HCT116 (cell line): ENCODE measurements at regions not wholly inside any gene's neighbourhood (a gene's known extent, or its start where the extent isn't known, plus 50 kb on each side); places are given as distances from the start of the nearest gene placed in this dataset.

Experiments used
- ATAC-seq: fragments of 200-7000 bp; cut with Tn5 transposase; 2 replicates; pipeline ENCODE4 v1.9.1; 2020; ENCODE audit warnings: mild to moderate bottlenecking, moderate library complexity
- BruUV-seq: library from RNA; stranded (reverse); fragments of 400-500 nt; replicated peaks from 2 replicates; lab custom pipeline; 2021; lab: Mats Ljungman, UMichigan
- CTCF ChIA-PET: fragments of 300-600 bp; sonication (Branson Sonifier 250); formaldehyde crosslinking; loops from one replicate; lab custom pipeline; 2021; ENCODE audit warnings: antibody characterized with exemption; lab: Charles Lee
- POLR2A ChIA-PET: fragments of 300-600, 350-600 bp; sonication (Branson Sonifier 250); formaldehyde crosslinking; loops from one replicate; lab custom pipeline; 2021; ENCODE audit warnings: antibody characterized with exemption; lab: Charles Lee
- RAD21 ChIA-PET, 2 experiments: fragments of 300-600 bp; sonication (Branson Sonifier 250); formaldehyde crosslinking; loops; one replicate each; lab custom pipeline; 2023; ENCODE audit warnings: low total read pairs in 2 of 2; ENCODE audit not compliant: uncharacterized antibody in 2 of 2, unreplicated experiment in 2 of 2, low non-redundant PET in 1 of 2; lab: Charles Lee
- DNase-seq: peaks from one replicate; pipeline ENCODE4 v3.0.0-alpha.2; 2010; ENCODE audit warnings: low read depth, low spot score
- H2AFZ ChIP-seq: fragments of 200-600 bp; shearing (Covaris generic), sonication (generic); 2 replicates; pipeline ENCODE4 v1.6.1; 2017; ENCODE audit warnings: low read depth, mixed run types, mixed read lengths, antibody characterized with exemption, low read length; ENCODE audit not compliant: poor library complexity, severe bottlenecking
- H3K27ac ChIP-seq: 2 replicates; pipeline ENCODE4 v1.5.1; 2012; ENCODE audit warnings: low read depth, low read length
- H3K27me3 ChIP-seq: fragments of 200-600 bp; sonication (generic); 2 replicates; pipeline ENCODE4 v1.6.1; 2016; ENCODE audit warnings: mixed run types, low read length, mixed read lengths; ENCODE audit not compliant: insufficient read depth
- H3K36me3 ChIP-seq, 2 experiments: fragments of 200-500 bp in 1 of 2; fragments of 200-600 bp in 1 of 2; sonication (Bioruptor generic) in 1 of 2; sonication (generic) in 1 of 2; 2 replicates each; pipeline versions ENCODE4 v1.5.1 to v1.6.1; 2014 to 2016; ENCODE audit warnings: low read length in 2 of 2, inconsistent platforms in 1 of 2, mixed read lengths in 1 of 2, mixed run types in 1 of 2; ENCODE audit not compliant: insufficient read depth in 2 of 2, control insufficient read depth in 1 of 2
- H3K4me1 ChIP-seq, 2 experiments: fragments of 200-600 bp in 1 of 2; sonication (generic) in 1 of 2; 2 replicates each; pipeline versions ENCODE4 v1.5.1 to v1.6.1; 2012 to 2017; ENCODE audit warnings: low read length in 2 of 2, inconsistent platforms in 1 of 2, mild to moderate bottlenecking in 1 of 2, mixed read lengths in 1 of 2, mixed run types in 1 of 2, moderate library complexity in 1 of 2; ENCODE audit not compliant: insufficient read depth in 2 of 2, control insufficient read depth in 1 of 2
- H3K4me2 ChIP-seq: fragments of 200-600 bp; sonication (generic); 2 replicates; pipeline ENCODE4 v1.6.1; 2017; ENCODE audit warnings: mixed run types, low read length, mixed read lengths
- H3K4me3 ChIP-seq, 2 experiments: fragments of 200-600 bp in 1 of 2; sonication (generic) in 1 of 2; replicated peaks in 1 of 2; 2 replicates each; pipeline ENCODE4 v1.5.1; 2011 to 2016; ENCODE audit warnings: low read length in 2 of 2, control low read depth in 1 of 2, low read depth in 1 of 2, mild to moderate bottlenecking in 1 of 2, mixed read lengths in 1 of 2, mixed run types in 1 of 2
- H3K79me2 ChIP-seq: fragments of 200-600 bp; sonication (generic); 2 replicates; pipeline ENCODE4 v1.6.1; 2017; ENCODE audit warnings: mild to moderate bottlenecking, mixed run types, low read length, moderate library complexity, mixed read lengths; ENCODE audit not compliant: insufficient read depth
- H3K9ac ChIP-seq: fragments of 200-600 bp; sonication (generic); 2 replicates; pipeline ENCODE4 v1.6.1; 2016; ENCODE audit warnings: low read length, mixed read lengths
- H3K9me2 ChIP-seq: fragments of 200-600 bp; sonication (generic), shearing (Covaris generic); 2 replicates; pipeline ENCODE4 v1.6.1; 2017; ENCODE audit warnings: mixed run types, mild to moderate bottlenecking, moderate library complexity; ENCODE audit not compliant: insufficient read depth
- H3K9me3 ChIP-seq, 2 experiments: fragments of 200-500 bp in 1 of 2; fragments of 200-600 bp in 1 of 2; sonication (Bioruptor generic) in 1 of 2; sonication (generic) in 1 of 2; 2 replicates each; pipeline ENCODE4 v1.6.1; 2014 to 2017; ENCODE audit warnings: low read length in 2 of 2, mixed read lengths in 2 of 2, inconsistent platforms in 1 of 2, low read depth in 1 of 2, mild to moderate bottlenecking in 1 of 2, mixed run types in 1 of 2, moderate library complexity in 1 of 2; ENCODE audit not compliant: control insufficient read depth in 1 of 2, insufficient read depth in 1 of 2
- H4K20me1 ChIP-seq: fragments of 200-600 bp; sonication (generic), shearing (Covaris generic); 2 replicates; pipeline ENCODE4 v1.6.1; 2017; ENCODE audit warnings: mixed run types, mild to moderate bottlenecking, moderate library complexity; ENCODE audit not compliant: insufficient read depth
- RAD21 ChIP-seq: IDR thresholded peaks from 2 replicates; pipeline ENCODE4 v1.6.1; 2012; ENCODE audit warnings: low read depth, mild to moderate bottlenecking
- TCF7L2 ChIP-seq: IDR thresholded peaks from 2 replicates; pipeline ENCODE4 v1.7.0; 2011; ENCODE audit warnings: borderline replicate concordance, inconsistent platforms; ENCODE audit not compliant: insufficient read depth, insufficient read length; ENCODE audit errors: extremely low read depth
- YY1 ChIP-seq: IDR thresholded peaks from 2 replicates; pipeline ENCODE4 v1.6.1; 2011; ENCODE audit warnings: low read length, low read depth, moderate library complexity, mild to moderate bottlenecking; ENCODE audit not compliant: insufficient replicate concordance; ENCODE audit errors: extremely low read depth
- intact Hi-C: fragments of 100-400 bp; cut with micrococcal nuclease; formaldehyde crosslinking; loops from 2 replicates; pipeline ENCODE4 v1.10.0; 2022
- TF ChIP-seq, protein P1 (sequence below), 3 experiments: fragments of 200-600 bp in 1 of 3; sonication (generic) in 1 of 3; IDR thresholded peaks in 2 of 3; conservative IDR thresholded peaks in 1 of 3; 2 replicates each; pipeline ENCODE4 v1.5.1; 2012 to 2017; ENCODE audit warnings: low read depth in 2 of 3, low read length in 2 of 3, antibody characterized with exemption in 1 of 3, borderline replicate concordance in 1 of 3, control low read depth in 1 of 3, mild to moderate bottlenecking in 1 of 3, mixed read lengths in 1 of 3, mixed run types in 1 of 3, moderate library complexity in 1 of 3; ENCODE audit not compliant: insufficient read depth in 1 of 3
- TF ChIP-seq, protein P2 (sequence below): IDR thresholded peaks from 2 replicates; pipeline ENCODE4 v1.6.1; 2011; ENCODE audit warnings: mild to moderate bottlenecking, low read length, moderate library complexity; ENCODE audit not compliant: insufficient replicate concordance; ENCODE audit errors: extremely low read depth

DNA sequence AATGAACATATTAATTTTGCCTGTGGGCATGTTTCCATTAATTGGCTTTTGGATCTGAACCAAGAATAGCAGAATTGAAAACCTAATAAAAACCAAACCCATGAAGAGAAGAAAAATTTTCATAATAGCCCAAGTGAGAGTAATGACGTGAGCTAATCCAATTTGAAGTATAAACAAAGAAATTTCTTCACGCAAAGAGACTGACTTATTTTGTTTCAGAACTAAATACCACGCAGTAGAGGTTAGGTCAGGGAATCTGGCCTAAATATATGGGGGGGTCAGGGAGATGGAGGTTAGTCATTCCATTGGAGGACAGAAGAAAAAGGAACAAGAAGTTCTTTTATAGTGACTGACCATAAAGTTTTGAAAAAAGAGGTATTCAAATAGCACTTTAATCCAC, 94.1 kb upstream of the CYP1B1 start:
- H2AFZ ChIP-seq, result no peak overlapping the region
- ChIA-PET CTCF (no interaction called here), POLR2A (no interaction called here), RAD21 (no interaction called here)
- ATAC-seq (no peak), DNase-seq (no peak)
- H3K9ac ChIP-seq, result no peak overlapping the region
- H3K27me3 ChIP-seq, result no peaks in the 10 kb centered on the region
- H3K79me2 ChIP-seq, result no peaks in the 10 kb centered on the region
- no peak overlapping the region for H3K4me2 ChIP-seq
- intact Hi-C loops, result no loop called here
- H3K27ac ChIP-seq, result no peak overlapping the region
- H3K9me3 ChIP-seq, result no peaks in the 10 kb centered on the region
- no peaks in the 10 kb centered on the region for H3K4me1 ChIP-seq
- H3K4me3 ChIP-seq, result no peak overlapping the region
- no peaks in the 10 kb centered on the region for H3K36me3 ChIP-seq
- no peaks in the 10 kb centered on the region for H4K20me1 ChIP-seq
- BruUV-seq, result no TSS peak
- H3K9me2 ChIP-seq, result no peaks in the 10 kb centered on the region
- TF ChIP-seq RAD21 (no peak), TCF7L2 (no peak), YY1 (no peak)
- TF ChIP-seq, protein P1, sequence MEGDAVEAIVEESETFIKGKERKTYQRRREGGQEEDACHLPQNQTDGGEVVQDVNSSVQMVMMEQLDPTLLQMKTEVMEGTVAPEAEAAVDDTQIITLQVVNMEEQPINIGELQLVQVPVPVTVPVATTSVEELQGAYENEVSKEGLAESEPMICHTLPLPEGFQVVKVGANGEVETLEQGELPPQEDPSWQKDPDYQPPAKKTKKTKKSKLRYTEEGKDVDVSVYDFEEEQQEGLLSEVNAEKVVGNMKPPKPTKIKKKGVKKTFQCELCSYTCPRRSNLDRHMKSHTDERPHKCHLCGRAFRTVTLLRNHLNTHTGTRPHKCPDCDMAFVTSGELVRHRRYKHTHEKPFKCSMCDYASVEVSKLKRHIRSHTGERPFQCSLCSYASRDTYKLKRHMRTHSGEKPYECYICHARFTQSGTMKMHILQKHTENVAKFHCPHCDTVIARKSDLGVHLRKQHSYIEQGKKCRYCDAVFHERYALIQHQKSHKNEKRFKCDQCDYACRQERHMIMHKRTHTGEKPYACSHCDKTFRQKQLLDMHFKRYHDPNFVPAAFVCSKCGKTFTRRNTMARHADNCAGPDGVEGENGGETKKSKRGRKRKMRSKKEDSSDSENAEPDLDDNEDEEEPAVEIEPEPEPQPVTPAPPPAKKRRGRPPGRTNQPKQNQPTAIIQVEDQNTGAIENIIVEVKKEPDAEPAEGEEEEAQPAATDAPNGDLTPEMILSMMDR (IDR thresholded peaks at IDR 0.05 in 2 of 3, conservative IDR thresholded peaks at IDR 0.05 in 1 of 3; ENCODE audit: borderline replicate concordance in 1 of 3, insufficient read depth in 1 of 3, low read depth in 2 of 3, low read length in 2 of 3), result no peak
- TF ChIP-seq, protein P2, sequence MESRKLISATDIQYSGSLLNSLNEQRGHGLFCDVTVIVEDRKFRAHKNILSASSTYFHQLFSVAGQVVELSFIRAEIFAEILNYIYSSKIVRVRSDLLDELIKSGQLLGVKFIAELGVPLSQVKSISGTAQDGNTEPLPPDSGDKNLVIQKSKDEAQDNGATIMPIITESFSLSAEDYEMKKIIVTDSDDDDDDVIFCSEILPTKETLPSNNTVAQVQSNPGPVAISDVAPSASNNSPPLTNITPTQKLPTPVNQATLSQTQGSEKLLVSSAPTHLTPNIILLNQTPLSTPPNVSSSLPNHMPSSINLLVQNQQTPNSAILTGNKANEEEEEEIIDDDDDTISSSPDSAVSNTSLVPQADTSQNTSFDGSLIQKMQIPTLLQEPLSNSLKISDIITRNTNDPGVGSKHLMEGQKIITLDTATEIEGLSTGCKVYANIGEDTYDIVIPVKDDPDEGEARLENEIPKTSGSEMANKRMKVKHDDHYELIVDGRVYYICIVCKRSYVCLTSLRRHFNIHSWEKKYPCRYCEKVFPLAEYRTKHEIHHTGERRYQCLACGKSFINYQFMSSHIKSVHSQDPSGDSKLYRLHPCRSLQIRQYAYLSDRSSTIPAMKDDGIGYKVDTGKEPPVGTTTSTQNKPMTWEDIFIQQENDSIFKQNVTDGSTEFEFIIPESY, result no peak
